GM12878 (cell line): ENCODE measurements at regions not wholly inside any gene's neighbourhood (a gene's known extent, or its start where the extent isn't known, plus 50 kb on each side); places are given as distances from the start of the nearest gene placed in this dataset.

Experiments used
- ATAC-seq: fragments of 200-7000 bp; cut with Tn5 transposase; 3 replicates; pipeline ENCODE4 v1.9.1; 2020; ENCODE audit warnings: mild to moderate bottlenecking, moderate library complexity
- BruUV-seq: library from RNA; stranded (reverse); fragments of 400-500 nt; replicated peaks from 2 replicates; lab custom pipeline; 2021; lab: Mats Ljungman, UMichigan
- CTCF ChIA-PET: fragments of 300-600 bp; sonication (Branson Sonifier 250); formaldehyde crosslinking; extraction: SDS; loops from one replicate; lab custom pipeline; 2021; ENCODE audit warnings: inconsistent platforms; lab: Yijun Ruan, JAX
- POLR2A ChIA-PET: fragments of 350-600 bp; formaldehyde crosslinking; extraction: SDS; loops from one replicate; lab custom pipeline; 2021; ENCODE audit warnings: inconsistent platforms; lab: Charles Lee
- RAD21 ChIA-PET: fragments of 300-600 bp; sonication (Branson Sonifier 250); formaldehyde crosslinking; loops from one replicate; lab custom pipeline; 2023; ENCODE audit warnings: antibody characterized with exemption; ENCODE audit not compliant: unreplicated experiment; lab: Charles Lee
- SMC1A ChIA-PET: fragments of 300-600 bp; sonication (Branson Sonifier 250); formaldehyde crosslinking; loops from one replicate; lab custom pipeline; 2023; ENCODE audit not compliant: unreplicated experiment, uncharacterized antibody; lab: Charles Lee
- DNase-seq: peaks from one replicate; pipeline ENCODE4 v3.0.0-alpha.2; 2011; ENCODE audit warnings: low read depth, low spot score
- FAIRE-seq: peaks from 3 replicates; lab custom pipeline; 2011; peaks lifted over from hg19 to GRCh38; lab: Jason Lieb, UNC
- H2AFZ ChIP-seq: 2 replicates; pipeline ENCODE4 v1.6.0; 2011; ENCODE audit warnings: low read depth, low read length, control low read depth; ENCODE audit not compliant: control insufficient read depth
- H3K27ac ChIP-seq: 2 replicates; pipeline ENCODE4 v1.5.1; 2011; ENCODE audit warnings: control low read depth; ENCODE audit not compliant: control insufficient read depth, insufficient read depth
- H3K27me3 ChIP-seq, 2 experiments: replicated peaks in 1 of 2; 2 replicates each; pipeline versions ENCODE4 v1.6.0 to v1.6.1; 2011; ENCODE audit warnings: low read length in 1 of 2; ENCODE audit not compliant: control insufficient read depth in 2 of 2, insufficient read depth in 2 of 2
- H3K36me3 ChIP-seq, 2 experiments: 2 replicates each; pipeline ENCODE4 v1.5.1; 2011; ENCODE audit warnings: low read length in 1 of 2; ENCODE audit not compliant: control insufficient read depth in 2 of 2, insufficient read depth in 2 of 2
- H3K4me1 ChIP-seq: 2 replicates; pipeline ENCODE4 v1.6.1; 2011; ENCODE audit warnings: mild to moderate bottlenecking, low read length, moderate library complexity, mixed read lengths; ENCODE audit not compliant: control insufficient read depth, insufficient read depth
- H3K4me2 ChIP-seq: 2 replicates; pipeline ENCODE4 v1.6.0; 2011; ENCODE audit warnings: control low read depth; ENCODE audit not compliant: control insufficient read depth, insufficient read depth
- H3K4me3 ChIP-seq: fragments of 200-600 bp; sonication (generic); 2 replicates; pipeline ENCODE4 v1.5.1; 2016
- H3K79me2 ChIP-seq: 2 replicates; pipeline ENCODE4 v1.6.0; 2011; ENCODE audit warnings: low read length; ENCODE audit not compliant: control insufficient read depth, insufficient read depth
- H3K9ac ChIP-seq: 2 replicates; pipeline ENCODE4 v1.8.0; 2011; ENCODE audit warnings: low read length, control low read depth, mixed read lengths; ENCODE audit not compliant: control insufficient read depth, insufficient read depth
- H3K9me3 ChIP-seq: replicated peaks from 3 replicates; pipeline ENCODE4 v1.5.1; 2011; ENCODE audit warnings: mild to moderate bottlenecking, low read length; ENCODE audit not compliant: control insufficient read depth, insufficient read depth
- H4K20me1 ChIP-seq: 2 replicates; pipeline ENCODE4 v1.6.0; 2011; ENCODE audit not compliant: control insufficient read depth, insufficient read depth
- CHD1 ChIP-seq: IDR thresholded peaks from 2 replicates; pipeline ENCODE4 v1.6.1; 2012; ENCODE audit warnings: low read depth, low read length, improper control_type of control experiment
- DPF2 ChIP-seq: fragments of 450-650 bp; IDR thresholded peaks from 2 replicates; pipeline ENCODE4 v1.6.1; 2017; ENCODE audit warnings: mild to moderate bottlenecking
- E4F1 ChIP-seq: fragments of 450-650 bp; IDR thresholded peaks from 2 replicates; pipeline ENCODE4 v1.6.1; 2018; ENCODE audit warnings: borderline replicate concordance, mild to moderate bottlenecking; ENCODE audit not compliant: partially characterized antibody
- EGR1 ChIP-seq, 2 experiments: IDR thresholded peaks; 1 replicate in 1 of 2; 2 replicates in 1 of 2; pipeline ENCODE4 v1.6.1; 2011 to 2012; ENCODE audit warnings: low read depth in 2 of 2, low read length in 2 of 2, borderline replicate concordance in 1 of 2, mild to moderate bottlenecking in 1 of 2, moderate library complexity in 1 of 2
- EP300 ChIP-seq, 2 experiments: fragments of 150-350 bp in 1 of 2; IDR thresholded peaks; 2 replicates each; pipeline ENCODE4 v1.6.1; 2011 to 2012; ENCODE audit warnings: low read depth in 2 of 2, low read length in 2 of 2, borderline replicate concordance in 1 of 2, improper control_type of control experiment in 1 of 2, inconsistent platforms in 1 of 2; ENCODE audit not compliant: control insufficient read depth in 1 of 2
- FOS ChIP-seq: IDR thresholded peaks from 3 replicates; pipeline ENCODE4 v1.6.1; 2011; ENCODE audit warnings: borderline replicate concordance; ENCODE audit not compliant: insufficient read length; ENCODE audit errors: extremely low read depth
- IKZF1 ChIP-seq: fragments of 450-650 bp; conservative IDR thresholded peaks from 2 replicates; pipeline ENCODE4 v1.6.1; 2017; ENCODE audit warnings: antibody characterized with exemption, mild to moderate bottlenecking
- KLF5 ChIP-seq: fragments of 450-650 bp; IDR thresholded peaks from 2 replicates; pipeline ENCODE4 v1.6.1; 2014; ENCODE audit warnings: mild to moderate bottlenecking; ENCODE audit not compliant: partially characterized antibody
- MEF2B ChIP-seq: fragments of 450-650 bp; IDR thresholded peaks from 2 replicates; pipeline ENCODE4 v1.6.1; 2018; ENCODE audit warnings: mild to moderate bottlenecking, moderate library complexity; ENCODE audit not compliant: partially characterized antibody, poor library complexity, severe bottlenecking
- POLR2A ChIP-seq: IDR thresholded peaks from 2 replicates; pipeline ENCODE4 v1.6.1; 2011; ENCODE audit warnings: low read depth, mild to moderate bottlenecking, low read length
- RAD51 ChIP-seq: fragments of 450-650 bp; IDR thresholded peaks from 2 replicates; pipeline ENCODE4 v1.6.1; 2016; ENCODE audit warnings: moderate library complexity, mild to moderate bottlenecking, inconsistent platforms
- SIX5 ChIP-seq: IDR thresholded peaks from 2 replicates; pipeline ENCODE4 v1.6.1; 2011; ENCODE audit warnings: mild to moderate bottlenecking, low read depth, low read length, moderate library complexity; ENCODE audit not compliant: severe bottlenecking
- WGBS: methylation state at CpG from one replicate; pipeline ENCODE4 v1.1.6; 2016; ENCODE audit warnings: low lambda C conversion rate; ENCODE audit not compliant: insufficient replicate concordance, insufficient coverage; ENCODE audit errors: missing lambda C conversion rate; 5-methylcytosine and 5-hydroxymethylcytosine counted together
- in situ Hi-C: fragments of 300-500 bp; cut with MboI; formaldehyde crosslinking; loops from 9 replicates; pipeline ENCODE4 v1.14.3; 2018; ENCODE audit warnings: mixed read lengths
- intact Hi-C: fragments of 100-400 bp; cut with micrococcal nuclease; formaldehyde crosslinking; loops from one replicate; pipeline ENCODE4 v1.14.2; 2022; ENCODE audit not compliant: unreplicated experiment

- no peaks in the 10 kb centered on the region for H3K79me2 ChIP-seq
- H3K4me1 ChIP-seq, result no peaks in the 10 kb centered on the region
- in situ Hi-C loops (no loop called here), intact Hi-C loops (no loop called here)
- no peak overlapping the region for H2AFZ ChIP-seq
- FAIRE-seq (no peak), DNase-seq (no peak), ATAC-seq (no peak)
- ChIA-PET POLR2A (no interaction called here), CTCF (no interaction called here), RAD21 (no interaction called here), SMC1A (no interaction called here)
- H3K9me3 ChIP-seq, result no peaks in the 10 kb centered on the region
- BruUV-seq, result no TSS peak
- no peak overlapping the region for H3K4me2 ChIP-seq
- H4K20me1 ChIP-seq, result no peaks in the 10 kb centered on the region
- no peaks in the 10 kb centered on the region for H3K27me3 ChIP-seq
- no peaks in the 10 kb centered on the region for H3K36me3 ChIP-seq
- H3K4me3 ChIP-seq, result no peak overlapping the region
- 1% methylated on average over 3 of the region's 3 CpGs for WGBS
- no peak for TF ChIP-seq EP300 (IDR thresholded peaks at IDR 0.05; ENCODE audit: borderline replicate concordance in 1 of 2, control insufficient read depth in 1 of 2, low read depth in 2 of 2, low read length in 2 of 2)
- TF ChIP-seq DPF2, result no peak
- no peak for TF ChIP-seq CHD1
- TF ChIP-seq KLF5, result no peak
- no peak for TF ChIP-seq EGR1 (IDR thresholded peaks at IDR 0.05; ENCODE audit: borderline replicate concordance in 1 of 2, low read depth in 2 of 2, low read length in 2 of 2)
- TF ChIP-seq MEF2B, result no peak
- no peak for TF ChIP-seq POLR2A
- no peak for TF ChIP-seq SIX5
- TF ChIP-seq RAD51, result no peak
- TF ChIP-seq FOS, result no peak
- TF ChIP-seq E4F1, result no peak
- TF ChIP-seq IKZF1, result no peak
- no peak overlapping the region for H3K27ac ChIP-seq
- H3K9ac ChIP-seq, result no peak overlapping the region
These were observed 670.4 kb downstream of the TOX3 start for GRCh38 chr16:51876601-51876875.
